Testis (tissue), 2 donors: ENCODE measurements at regions not wholly inside any gene's neighbourhood (a gene's known extent, or its start where the extent isn't known, plus 50 kb on each side); places are given as distances from the start of the nearest gene placed in this dataset.

ENCODE experiments used
- DNase-seq: peaks from one replicate; pipeline ENCODE4 v3.0.0-alpha.2; 2019
- H3K27ac ChIP-seq, 2 donors: fragments of 200-600 bp; sonication (generic); one replicate each; pipeline ENCODE4 v1.5.1; 2019
- H3K27me3 ChIP-seq: fragments of 200-600 bp; sonication (generic); one replicate; pipeline ENCODE4 v1.5.1; 2019
- H3K36me3 ChIP-seq: fragments of 200-600 bp; sonication (generic); one replicate; pipeline ENCODE4 v1.5.1; 2017; ENCODE audit warnings: low read depth; ENCODE audit errors: missing control alignments
- H3K4me1 ChIP-seq: fragments of 200-600 bp; sonication (generic); one replicate; pipeline ENCODE4 v1.5.1; 2019
- H3K4me3 ChIP-seq, 2 donors: fragments of 200-600 bp; sonication (generic); one replicate each; pipeline ENCODE4 v1.5.1; 2017 to 2019
- H3K9me3 ChIP-seq: fragments of 200-600 bp; sonication (generic); one replicate; pipeline ENCODE4 v1.5.1; 2017
- CTCF ChIP-seq, 3 experiments: fragments of 450-650 bp in 2 of 3; fragments of 200-600 bp in 1 of 3; sonication (generic) in 1 of 3; IDR thresholded peaks; one replicate each; pipeline ENCODE4 v1.5.1; 2016 to 2019; ENCODE audit warnings: antibody characterized with exemption in 3 of 3, mild to moderate bottlenecking in 2 of 3, moderate library complexity in 1 of 3
- POLR2A ChIP-seq: fragments of 450-650 bp; IDR thresholded peaks from one replicate; pipeline ENCODE4 v1.6.1; 2017; ENCODE audit warnings: antibody characterized with exemption, mild to moderate bottlenecking, moderate library complexity
- WGBS, 2 donors: methylation state at CpG; one replicate each; pipeline ENCODE4 v1.1.5; 2018; 5-methylcytosine and 5-hydroxymethylcytosine counted together
- intact Hi-C: fragments of 100-400 bp; cut with DNase I; formaldehyde crosslinking; loops from one replicate; pipeline ENCODE4 v1.15.1; 2023; ENCODE audit warnings: low total_unique reads

DNA sequence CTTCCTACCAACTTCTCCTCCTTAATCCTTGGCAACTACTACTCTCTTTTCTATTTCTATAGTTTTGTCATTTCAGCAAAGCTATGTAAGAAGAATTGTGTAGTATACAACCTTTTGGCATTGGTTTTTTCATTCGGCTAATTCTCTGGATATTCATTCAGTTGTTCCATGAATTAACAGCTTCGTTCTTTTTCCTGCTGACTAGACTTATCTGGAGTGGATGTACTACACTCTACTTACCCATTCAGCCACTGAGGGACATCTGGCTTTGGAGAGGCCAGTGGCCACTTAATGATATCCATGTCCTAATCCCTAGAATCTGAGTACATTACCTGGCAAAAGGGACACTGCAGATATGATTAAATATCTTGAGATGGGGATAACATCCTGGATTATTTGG is 623.9 kb downstream of the DOK5 start:
- Histone ChIP-seq H3K9me3 (no peaks in the 10 kb centered on the region), H3K27ac (no peak overlapping the region), H3K4me3 (no peak overlapping the region), H3K36me3 (no peaks in the 10 kb centered on the region), H3K27me3 (no peaks in the 10 kb centered on the region), H3K4me1 (peaks cover 3% of the 10 kb centered on the region)
- intact Hi-C loops = no loop called here
- DNase-seq = no peak
- 90 to 98% methylated on average over 2 of the region's 2 CpGs for WGBS, 2 donors
- TF ChIP-seq POLR2A (no peak), CTCF (IDR thresholded peaks at IDR 0.05) (no peak)

DNA sequence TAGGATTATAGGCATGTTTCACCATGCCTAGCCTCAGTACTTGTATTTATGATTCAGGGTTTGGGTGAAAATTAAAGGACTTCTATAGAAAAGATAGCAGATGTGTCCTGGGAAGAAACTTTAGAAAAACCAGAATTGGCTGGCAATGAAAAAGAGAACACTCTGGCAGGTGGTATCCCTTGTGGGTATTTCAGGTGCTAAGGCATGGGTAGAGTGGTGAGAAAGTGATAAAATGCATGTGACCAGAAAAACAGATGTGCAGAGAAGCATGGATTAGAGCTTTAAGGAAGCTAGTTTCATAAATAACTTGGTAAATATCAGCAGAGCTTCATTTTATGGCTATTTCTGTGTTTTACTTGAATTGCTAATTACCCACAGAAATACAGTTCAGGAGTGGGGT is 622.2 kb downstream of the DOK5 start:
- H3K27ac ChIP-seq = no peak overlapping the region
- no peaks in the 10 kb centered on the region for H3K9me3 ChIP-seq
- no peaks in the 10 kb centered on the region for H3K27me3 ChIP-seq
- no peak overlapping the region for H3K4me3 ChIP-seq
- TF ChIP-seq CTCF (IDR thresholded peaks at IDR 0.05) (no peak), POLR2A (no peak)
- DNase-seq = no peak
- no peaks in the 10 kb centered on the region for H3K36me3 ChIP-seq
- H3K4me1 ChIP-seq = peaks cover 3% of the 10 kb centered on the region
- intact Hi-C loops = no loop called here

GRCh38 chr20:55095745-55096400 is 620.5 kb downstream of the DOK5 start:
- Histone ChIP-seq H3K27me3 (no peaks in the 10 kb centered on the region), H3K36me3 (no peaks in the 10 kb centered on the region), H3K27ac (no peak overlapping the region), H3K4me1 (peaks cover 3% of the 10 kb centered on the region), H3K4me3 (no peak overlapping the region), H3K9me3 (no peaks in the 10 kb centered on the region)
- intact Hi-C loops = no loop called here
- no peak for DNase-seq
- TF ChIP-seq CTCF (IDR thresholded peaks at IDR 0.05) = no peak
- no peak for TF ChIP-seq POLR2A
- WGBS, 2 donors = 29 to 34% methylated on average over 4 of the region's 4 CpGs

DNA sequence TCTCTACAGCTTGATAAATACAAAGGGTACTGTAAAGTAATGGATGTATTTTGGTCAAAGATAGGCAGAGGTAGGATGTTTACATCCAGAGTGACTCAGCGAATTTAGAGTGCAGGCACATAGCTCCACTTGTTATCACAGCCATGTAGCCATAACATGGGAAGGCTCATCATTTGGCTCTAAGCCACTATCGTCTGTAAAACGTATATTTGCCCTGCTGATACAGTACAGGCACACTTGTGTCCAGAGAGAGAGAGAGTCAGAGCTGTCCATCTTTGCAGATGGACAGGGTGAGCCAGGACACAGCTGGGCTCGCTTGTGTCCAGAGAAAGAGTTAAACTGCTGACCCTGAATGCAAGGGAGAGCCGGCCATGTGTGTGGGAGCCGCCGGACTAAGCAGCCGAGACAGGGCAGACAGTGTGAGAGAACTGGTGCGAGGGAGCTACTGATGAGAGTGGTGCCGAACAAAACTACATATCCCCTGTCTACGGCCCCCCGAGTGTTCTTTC is 619.0 kb downstream of the DOK5 start:
- H3K4me3 ChIP-seq = no peak overlapping the region
- no peak overlapping the region for H3K27ac ChIP-seq
- H3K36me3 ChIP-seq = no peaks in the 10 kb centered on the region
- H3K9me3 ChIP-seq = no peaks in the 10 kb centered on the region
- H3K27me3 ChIP-seq = no peaks in the 10 kb centered on the region
- WGBS, 2 donors = 34 to 50% methylated on average over 11 to 12 of the region's 12 CpGs
- no peak for DNase-seq
- H3K4me1 ChIP-seq = peaks cover 3% of the 10 kb centered on the region
- intact Hi-C loops = no loop called here
- TF ChIP-seq POLR2A (no peak), CTCF (IDR thresholded peaks at IDR 0.05) (no peak)

DNA sequence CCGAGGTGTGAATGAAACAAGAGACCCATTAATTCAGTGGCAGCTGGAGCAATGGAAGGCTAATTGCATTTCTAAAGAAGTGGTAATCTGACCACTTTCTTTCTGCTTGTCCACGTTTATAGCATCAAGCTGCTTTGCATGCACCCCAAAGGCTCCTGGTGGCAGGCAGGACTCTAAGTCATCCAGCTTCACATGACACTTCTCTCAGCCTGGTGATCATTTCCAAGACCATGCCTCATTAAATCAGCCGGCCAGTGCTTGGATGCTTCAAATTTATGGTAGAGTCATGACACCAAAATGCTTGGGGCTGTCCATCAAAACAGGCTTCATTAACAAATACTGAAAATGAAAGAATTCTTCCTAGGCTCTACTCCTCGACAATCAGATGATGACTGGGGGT is 614.9 kb downstream of the DOK5 start:
- no peak for DNase-seq
- Histone ChIP-seq H3K27ac (no peak overlapping the region), H3K36me3 (no peaks in the 10 kb centered on the region), H3K27me3 (no peaks in the 10 kb centered on the region), H3K4me1 (peaks cover 3% of the 10 kb centered on the region), H3K4me3 (no peak overlapping the region), H3K9me3 (no peaks in the 10 kb centered on the region)
- no peak for TF ChIP-seq CTCF (IDR thresholded peaks at IDR 0.05)
- TF ChIP-seq POLR2A = no peak
- 46 to 47% methylated on average over 4 of the region's 4 CpGs for WGBS, 2 donors
- intact Hi-C loops = no loop called here
